Adrenal gland (tissue), 9 donors: ENCODE measurements at regions not wholly inside any gene's neighbourhood (a gene's known extent, or its start where the extent isn't known, plus 50 kb on each side); places are given as distances from the start of the nearest gene placed in this dataset.

ENCODE experiments used
- DNase-seq, 7 donors: peaks; one replicate each; pipeline ENCODE4 v3.0.0-alpha.2; 2019 to 2020
- H3K27ac ChIP-seq, 5 donors: fragments of 200-600 bp; sonication (generic) in 4 of 5; 1 replicate in 3 of 5; 2 replicates in 2 of 5; pipeline versions ENCODE4 v1.5.1 to v1.8.0; 2016 to 2020; ENCODE audit warnings: mild to moderate bottlenecking in 1 of 5
- H3K27me3 ChIP-seq: fragments of 200-600 bp; 2 replicates; pipeline ENCODE4 v1.8.0; 2021
- H3K36me3 ChIP-seq, 2 donors: fragments of 200-600 bp; replicated peaks in 1 of 2; 1 replicate in 1 of 2; 2 replicates in 1 of 2; pipeline versions ENCODE4 v1.5.1 to v1.8.0; 2018 to 2022
- H3K4me1 ChIP-seq, 2 donors: fragments of 200-600 bp; replicated peaks in 1 of 2; 1 replicate in 1 of 2; 2 replicates in 1 of 2; pipeline versions ENCODE4 v1.5.1 to v1.8.0; 2018 to 2021
- H3K4me3 ChIP-seq, 4 donors: fragments of 200-600 bp; sonication (generic) in 3 of 4; one replicate each; pipeline ENCODE4 v1.5.1; 2016 to 2018
- H3K9me3 ChIP-seq, 3 donors: fragments of 200-600 bp; sonication (generic) in 1 of 3; replicated peaks in 1 of 3; 1 replicate in 2 of 3; 2 replicates in 1 of 3; pipeline versions ENCODE4 v1.5.1 to v1.8.0; 2016 to 2021
- CTCF ChIP-seq, 6 experiments: fragments of 450-650 bp in 4 of 6; fragments of 200-600 bp in 2 of 6; sonication (generic) in 1 of 6; IDR thresholded peaks; 1 replicate in 5 of 6; 2 replicates in 1 of 6; pipeline versions ENCODE4 v1.5.1 to v1.8.0; 2016 to 2021; ENCODE audit warnings: antibody characterized with exemption in 6 of 6, mild to moderate bottlenecking in 2 of 6, moderate library complexity in 1 of 6
- POLR2A ChIP-seq, 2 donors: fragments of 450-650 bp; IDR thresholded peaks; one replicate each; pipeline ENCODE4 v1.6.1; 2017; ENCODE audit warnings: antibody characterized with exemption in 2 of 2, mild to moderate bottlenecking in 2 of 2, moderate library complexity in 1 of 2
- WGBS, 4 donors: extraction: QIAGEN DNeasy Blood & Tissue Kit in 2 of 4; methylation state at CpG; one replicate each; pipeline versions ENCODE4 v1.1.5 to v1.1.7; 2013 to 2017; 5-methylcytosine and 5-hydroxymethylcytosine counted together
- intact Hi-C, 2 donors: fragments of 100-400 bp; cut with DNase I; formaldehyde crosslinking; loops; one replicate each; pipeline versions ENCODE4 v1.14.1 to v1.15.0; 2022 to 2023
- donor health status: healthy with polysubstance abuse.
- donor health status: Bipolar disorder and iron deficiency.
- donor health status: DM: yes; HTN: yes; CAD: no.
- donor health status: DM: no; HTN: no; CAD: no.
- donor health status: DM: no; HTN: no; CAD: no.

GRCh38 chr2:125092276-125093009 lies 1067.4 kb downstream of the CNTNAP5 start:
- WGBS, 4 donors, result 70 to 82% (median 78%) methylated on average over 4 of the region's 4 CpGs
- H3K27me3 ChIP-seq, result no peaks in the 10 kb centered on the region
- no peaks in the 10 kb centered on the region for H3K4me1 ChIP-seq
- intact Hi-C loops, result no loop called here
- no peak overlapping the region for H3K4me3 ChIP-seq
- no peaks in the 10 kb centered on the region for H3K9me3 ChIP-seq
- no peak for DNase-seq
- no peak overlapping the region for H3K27ac ChIP-seq
- no peaks in the 10 kb centered on the region for H3K36me3 ChIP-seq
- no peak for TF ChIP-seq POLR2A (IDR thresholded peaks at IDR 0.05)

- TF ChIP-seq POLR2A (IDR thresholded peaks at IDR 0.05), result no peak
- no peak for TF ChIP-seq CTCF (IDR thresholded peaks at IDR 0.05)
- DNase-seq, result no peak
Observed at GRCh38 chr2:125095826-125096225, 1070.7 kb downstream of the CNTNAP5 start.

GRCh38 chr2:125106710-125107109 lies 1081.6 kb downstream of the CNTNAP5 start:
- no peak overlapping the region for H3K27ac ChIP-seq
- intact Hi-C loops, result no loop called here
- no peaks in the 10 kb centered on the region for H3K4me1 ChIP-seq
- no peak for TF ChIP-seq POLR2A (IDR thresholded peaks at IDR 0.05)
- no peak overlapping the region for H3K4me3 ChIP-seq
- H3K27me3 ChIP-seq, result no peaks in the 10 kb centered on the region
- no peaks in the 10 kb centered on the region for H3K36me3 ChIP-seq
- H3K9me3 ChIP-seq, result no peaks in the 10 kb centered on the region
- DNase-seq, result no peak

More at GRCh38 chr2:125095826-125096225, 1070.7 kb downstream of the CNTNAP5 start:
- H3K9me3 ChIP-seq, result no peaks in the 10 kb centered on the region
- H3K4me1 ChIP-seq, result no peaks in the 10 kb centered on the region
- intact Hi-C loops, result no loop called here
- no peaks in the 10 kb centered on the region for H3K27me3 ChIP-seq
- H3K4me3 ChIP-seq, result no peak overlapping the region
- no peaks in the 10 kb centered on the region for H3K36me3 ChIP-seq
- H3K27ac ChIP-seq, result no peak overlapping the region

GRCh38 chr2:125107446-125107845 lies 1082.4 kb downstream of the CNTNAP5 start:
- no peak for TF ChIP-seq POLR2A (IDR thresholded peaks at IDR 0.05)
- TF ChIP-seq CTCF (IDR thresholded peaks at IDR 0.05), result no peak
- Histone ChIP-seq H3K27me3 (no peaks in the 10 kb centered on the region), H3K36me3 (no peaks in the 10 kb centered on the region), H3K27ac (no peak overlapping the region), H3K4me1 (no peaks in the 10 kb centered on the region), H3K4me3 (no peak overlapping the region), H3K9me3 (no peaks in the 10 kb centered on the region)
- intact Hi-C loops, result no loop called here
- WGBS, 4 donors, result 47 to 67% (median 61%) methylated on average over 1 of the region's 1 CpG
- DNase-seq, result no peak

GRCh38 chr2:125108251-125108650 lies 1083.2 kb downstream of the CNTNAP5 start:
- TF ChIP-seq POLR2A (IDR thresholded peaks at IDR 0.05) (no peak), CTCF (IDR thresholded peaks at IDR 0.05) (no peak)
- H3K9me3 ChIP-seq, result no peaks in the 10 kb centered on the region

More at GRCh38 chr2:125108251-125108650, 1083.2 kb downstream of the CNTNAP5 start:
- Histone ChIP-seq H3K27ac (no peak overlapping the region), H3K36me3 (no peaks in the 10 kb centered on the region), H3K27me3 (no peaks in the 10 kb centered on the region), H3K4me3 (no peak overlapping the region), H3K4me1 (no peaks in the 10 kb centered on the region)
- intact Hi-C loops, result no loop called here
- DNase-seq, result no peak
